H9 (cell line): ENCODE measurements at regions not wholly inside any gene's neighbourhood (a gene's known extent, or its start where the extent isn't known, plus 50 kb on each side); places are given as distances from the start of the nearest gene placed in this dataset.

Experiments used
- DNase-seq: peaks from one replicate; pipeline ENCODE4 v3.0.0-alpha.2; 2017
- H2AFZ ChIP-seq: one replicate; pipeline ENCODE4 v1.6.1; 2013; ENCODE audit warnings: mild to moderate bottlenecking, low read length, control low read depth, moderate library complexity
- H2AK5ac ChIP-seq: 2 replicates; pipeline ENCODE4 v1.6.1; 2013; ENCODE audit warnings: low read length, control low read depth, mixed read lengths; ENCODE audit not compliant: insufficient read length
- H2BK120ac ChIP-seq: one replicate; pipeline ENCODE4 v1.6.1; 2013; ENCODE audit warnings: low read depth, mild to moderate bottlenecking, low read length, control low read depth, inconsistent platforms; ENCODE audit not compliant: poor library complexity, severe bottlenecking
- H2BK12ac ChIP-seq: 2 replicates; pipeline ENCODE4 v1.6.1; 2013; ENCODE audit warnings: low read length, control low read depth, mixed read lengths, low read depth; ENCODE audit not compliant: insufficient read length
- H2BK15ac ChIP-seq: 2 replicates; pipeline ENCODE4 v1.6.1; 2013; ENCODE audit warnings: low read depth, low read length, control low read depth
- H2BK20ac ChIP-seq: one replicate; pipeline ENCODE4 v1.6.1; 2013; ENCODE audit warnings: low read depth, mild to moderate bottlenecking, low read length, control low read depth, inconsistent platforms; ENCODE audit not compliant: poor library complexity, severe bottlenecking
- H2BK5ac ChIP-seq: 2 replicates; pipeline ENCODE4 v1.6.1; 2013; ENCODE audit warnings: low read length, control low read depth, mixed read lengths; ENCODE audit not compliant: insufficient read length
- H3K14ac ChIP-seq: 2 replicates; pipeline ENCODE4 v1.6.1; 2013; ENCODE audit warnings: low read length, control low read depth; ENCODE audit not compliant: insufficient read depth
- H3K18ac ChIP-seq: 2 replicates; pipeline ENCODE4 v1.6.1; 2013; ENCODE audit warnings: low read depth, mild to moderate bottlenecking, mixed read lengths, low read length, control low read depth; ENCODE audit not compliant: insufficient read length
- H3K23ac ChIP-seq: 2 replicates; pipeline ENCODE4 v1.6.1; 2013; ENCODE audit warnings: low read length, control low read depth, mixed read lengths, low read depth; ENCODE audit not compliant: insufficient read length
- H3K23me2 ChIP-seq: 2 replicates; pipeline ENCODE4 v1.6.1; 2013; ENCODE audit warnings: low read depth, mild to moderate bottlenecking, mixed read lengths, low read length, control low read depth; ENCODE audit not compliant: insufficient read length, poor library complexity, severe bottlenecking
- H3K27ac ChIP-seq: 2 replicates; pipeline ENCODE4 v1.5.1; 2013; ENCODE audit warnings: low read length, control low read depth, mixed read lengths, low read depth; ENCODE audit not compliant: insufficient read length
- H3K27me3 ChIP-seq: 2 replicates; pipeline ENCODE4 v1.6.1; 2013; ENCODE audit warnings: low read length, control low read depth, inconsistent platforms; ENCODE audit not compliant: insufficient read depth
- H3K4ac ChIP-seq: 2 replicates; pipeline ENCODE4 v1.6.1; 2013; ENCODE audit warnings: low read depth, mild to moderate bottlenecking, control low read depth, inconsistent platforms, low read length, moderate library complexity
- H3K4me1 ChIP-seq: 2 replicates; pipeline ENCODE4 v1.6.1; 2013; ENCODE audit warnings: low read length, control low read depth, inconsistent platforms; ENCODE audit not compliant: insufficient read depth
- H3K4me2 ChIP-seq: 2 replicates; pipeline ENCODE4 v1.6.1; 2013; ENCODE audit warnings: low read length, control low read depth, mixed read lengths; ENCODE audit not compliant: insufficient read length, insufficient read depth
- H3K56ac ChIP-seq: 2 replicates; pipeline ENCODE4 v1.6.1; 2013; ENCODE audit warnings: low read depth, mild to moderate bottlenecking, mixed read lengths, low read length, control low read depth; ENCODE audit not compliant: insufficient read length
- H3K79me1 ChIP-seq: 2 replicates; pipeline ENCODE4 v1.6.1; 2013; ENCODE audit warnings: low read depth, mild to moderate bottlenecking, moderate library complexity, low read length, control low read depth, inconsistent platforms; ENCODE audit not compliant: insufficient read depth, poor library complexity, severe bottlenecking
- H3K79me2 ChIP-seq: 2 replicates; pipeline ENCODE4 v1.6.1; 2013; ENCODE audit warnings: low read length, control low read depth, inconsistent platforms; ENCODE audit not compliant: insufficient read depth
- H3K9ac ChIP-seq: 2 replicates; pipeline ENCODE4 v1.6.1; 2013; ENCODE audit warnings: low read length, control low read depth, mixed read lengths; ENCODE audit not compliant: insufficient read length; ENCODE audit errors: extremely low read depth
- H3K9me3 ChIP-seq: one replicate; pipeline ENCODE4 v1.6.1; 2013; ENCODE audit warnings: low read depth, low read length, inconsistent platforms; ENCODE audit not compliant: control insufficient read depth
- H3T11ph ChIP-seq: one replicate; pipeline ENCODE4 v1.6.1; 2013; ENCODE audit warnings: mild to moderate bottlenecking, low read length, control low read depth, inconsistent platforms
- H4K20me1 ChIP-seq: one replicate; pipeline ENCODE4 v1.6.1; 2013; ENCODE audit not compliant: control insufficient read depth, insufficient read length, insufficient read depth
- H4K5ac ChIP-seq: 2 replicates; pipeline ENCODE4 v1.6.1; 2013; ENCODE audit warnings: low read depth, mild to moderate bottlenecking, mixed read lengths, low read length, control low read depth; ENCODE audit not compliant: insufficient read length
- H4K8ac ChIP-seq: replicated peaks from 2 replicates; pipeline ENCODE4 v1.6.1; 2013; ENCODE audit warnings: low read length, control low read depth, mixed read lengths, low read depth; ENCODE audit not compliant: insufficient read length
- H4K91ac ChIP-seq: 2 replicates; pipeline ENCODE4 v1.6.1; 2013; ENCODE audit warnings: low read depth, mild to moderate bottlenecking, moderate library complexity, mixed read lengths, low read length, control low read depth; ENCODE audit not compliant: insufficient read length
- H3K27ac Mint-ChIP-seq, 3 experiments: 2 replicates in 2 of 3; 3 replicates in 1 of 3; pipeline ENCODE4 v1.8.0; 2020 to 2021; ENCODE audit warnings: mixed read lengths in 3 of 3, mild to moderate bottlenecking in 1 of 3, moderate library complexity in 1 of 3
- H3K27me3 Mint-ChIP-seq: 2 replicates; pipeline ENCODE4 v1.8.0; 2021; ENCODE audit warnings: low read depth, mild to moderate bottlenecking, moderate library complexity, mixed read lengths
- H3K36me3 Mint-ChIP-seq, 3 experiments: 2 replicates in 2 of 3; 3 replicates in 1 of 3; pipeline ENCODE4 v1.8.0; 2020 to 2021; ENCODE audit warnings: low read depth in 3 of 3, mixed read lengths in 3 of 3; ENCODE audit not compliant: insufficient read depth in 1 of 3
- H3K4me1 Mint-ChIP-seq, 2 experiments: 2 replicates each; pipeline ENCODE4 v1.8.0; 2020; ENCODE audit warnings: mixed read lengths in 2 of 2
- H3K4me3 Mint-ChIP-seq, 2 experiments: 2 replicates in 1 of 2; 3 replicates in 1 of 2; pipeline ENCODE4 v1.8.0; 2020 to 2021; ENCODE audit warnings: mild to moderate bottlenecking in 2 of 2, mixed read lengths in 2 of 2, moderate library complexity in 1 of 2
- H3K9me3 Mint-ChIP-seq, 2 experiments: 2 replicates in 1 of 2; 3 replicates in 1 of 2; pipeline ENCODE4 v1.8.0; 2020; ENCODE audit warnings: mild to moderate bottlenecking in 2 of 2, mixed read lengths in 2 of 2, moderate library complexity in 1 of 2
- WGBS: extraction: QIAGEN DNeasy Blood & Tissue Kit; methylation state at CpG from one replicate; pipeline ENCODE4 v1.1.7; 2013; ENCODE audit warnings: missing lambda C conversion rate, low lambda C conversion rate, mixed read lengths; ENCODE audit not compliant: insufficient read length; ENCODE audit errors: extremely low coverage; 5-methylcytosine and 5-hydroxymethylcytosine counted together
- TF ChIP-seq, protein P1 (sequence below): fragments of 200-600 bp; sonication (generic); conservative IDR thresholded peaks from 3 replicates; pipeline ENCODE4 v1.8.0; 2021; ENCODE audit warnings: antibody characterized with exemption, mild to moderate bottlenecking

DNA sequence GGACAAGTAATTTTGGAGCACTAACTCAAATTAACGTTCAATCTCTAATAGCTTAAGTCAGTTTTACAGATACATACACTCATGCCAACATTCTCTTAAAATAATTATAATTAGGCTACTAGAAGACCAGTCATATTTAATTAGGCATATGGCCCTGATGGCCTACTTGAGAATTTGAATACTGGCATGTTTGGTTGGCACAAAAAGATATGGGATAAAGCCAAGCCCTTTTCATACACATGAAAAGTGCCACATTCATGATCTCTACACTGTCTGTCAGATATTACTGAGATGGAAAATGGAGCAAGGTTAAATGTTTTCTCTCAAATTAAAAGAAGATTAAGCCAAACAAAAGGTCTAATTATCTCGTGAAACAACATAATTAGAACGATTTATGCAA, 1091.0 kb downstream of the C4orf33 start:
- H3K4ac ChIP-seq = no peak overlapping the region
- no peaks in the 10 kb centered on the region for H3K9me3 ChIP-seq
- TF ChIP-seq, protein P1, sequence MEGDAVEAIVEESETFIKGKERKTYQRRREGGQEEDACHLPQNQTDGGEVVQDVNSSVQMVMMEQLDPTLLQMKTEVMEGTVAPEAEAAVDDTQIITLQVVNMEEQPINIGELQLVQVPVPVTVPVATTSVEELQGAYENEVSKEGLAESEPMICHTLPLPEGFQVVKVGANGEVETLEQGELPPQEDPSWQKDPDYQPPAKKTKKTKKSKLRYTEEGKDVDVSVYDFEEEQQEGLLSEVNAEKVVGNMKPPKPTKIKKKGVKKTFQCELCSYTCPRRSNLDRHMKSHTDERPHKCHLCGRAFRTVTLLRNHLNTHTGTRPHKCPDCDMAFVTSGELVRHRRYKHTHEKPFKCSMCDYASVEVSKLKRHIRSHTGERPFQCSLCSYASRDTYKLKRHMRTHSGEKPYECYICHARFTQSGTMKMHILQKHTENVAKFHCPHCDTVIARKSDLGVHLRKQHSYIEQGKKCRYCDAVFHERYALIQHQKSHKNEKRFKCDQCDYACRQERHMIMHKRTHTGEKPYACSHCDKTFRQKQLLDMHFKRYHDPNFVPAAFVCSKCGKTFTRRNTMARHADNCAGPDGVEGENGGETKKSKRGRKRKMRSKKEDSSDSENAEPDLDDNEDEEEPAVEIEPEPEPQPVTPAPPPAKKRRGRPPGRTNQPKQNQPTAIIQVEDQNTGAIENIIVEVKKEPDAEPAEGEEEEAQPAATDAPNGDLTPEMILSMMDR = no peak
- H2BK120ac ChIP-seq = no peak overlapping the region
- H3K9me3 Mint-ChIP-seq = peaks cover 13 to 18% of the 10 kb centered on the region in 2 experiments
- H3K27me3 ChIP-seq = no peaks in the 10 kb centered on the region
- H3K27ac ChIP-seq = no peak overlapping the region
- H3K4me1 Mint-ChIP-seq = peaks cover 24 to 26% of the 10 kb centered on the region in 2 experiments
- no peak overlapping the region for H2AK5ac ChIP-seq
- H3T11ph ChIP-seq = no peak overlapping the region
- H2AFZ ChIP-seq = no peak overlapping the region
- no peak overlapping the region for H4K91ac ChIP-seq
- H3K4me2 ChIP-seq = no peak overlapping the region
- H3K14ac ChIP-seq = no peak overlapping the region
- no peak overlapping the region for H3K9ac ChIP-seq
- no peak overlapping the region for H4K8ac ChIP-seq
- H2BK5ac ChIP-seq = no peak overlapping the region
- H2BK12ac ChIP-seq = no peak overlapping the region
- no peak overlapping the region for H3K18ac ChIP-seq
- no peak for DNase-seq
- H3K27ac Mint-ChIP-seq = no peak overlapping the region
- H4K5ac ChIP-seq = no peak overlapping the region
- no peaks in the 10 kb centered on the region for H3K23me2 ChIP-seq
- H3K23ac ChIP-seq = no peak overlapping the region
- no peak overlapping the region for H3K4me3 Mint-ChIP-seq
- peaks cover 14 to 17% (median 15%) of the 10 kb centered on the region in 3 experiments for H3K36me3 Mint-ChIP-seq
- H2BK20ac ChIP-seq = no peak overlapping the region
- no peak overlapping the region for H3K56ac ChIP-seq
- no peaks in the 10 kb centered on the region for H4K20me1 ChIP-seq
- no peaks in the 10 kb centered on the region for H3K4me1 ChIP-seq
- no peaks in the 10 kb centered on the region for H3K27me3 Mint-ChIP-seq
- H3K79me1 ChIP-seq = no peaks in the 10 kb centered on the region
- H2BK15ac ChIP-seq = no peak overlapping the region
- no CpG with 5 or more reads among the region's 3 CpGs for WGBS
- H3K79me2 ChIP-seq = no peaks in the 10 kb centered on the region
